HG02588 (cell line): ENCODE measurements at regions not wholly inside any gene's neighbourhood (a gene's known extent, or its start where the extent isn't known, plus 50 kb on each side); places are given as distances from the start of the nearest gene placed in this dataset.
"Not testable (repeated sequence)": the region's sequence is repeated elsewhere in the genome, so short reads cannot be mapped to it uniquely, and the experiment has no call there.

Experiments used
- ATAC-seq: cut with Tn5 transposase; IDR thresholded peaks from one replicate; pipeline ENCODE4 v1.9.1; 2021; ENCODE audit warnings: mild to moderate bottlenecking, moderate library complexity; ENCODE audit not compliant: unreplicated experiment

DNA sequence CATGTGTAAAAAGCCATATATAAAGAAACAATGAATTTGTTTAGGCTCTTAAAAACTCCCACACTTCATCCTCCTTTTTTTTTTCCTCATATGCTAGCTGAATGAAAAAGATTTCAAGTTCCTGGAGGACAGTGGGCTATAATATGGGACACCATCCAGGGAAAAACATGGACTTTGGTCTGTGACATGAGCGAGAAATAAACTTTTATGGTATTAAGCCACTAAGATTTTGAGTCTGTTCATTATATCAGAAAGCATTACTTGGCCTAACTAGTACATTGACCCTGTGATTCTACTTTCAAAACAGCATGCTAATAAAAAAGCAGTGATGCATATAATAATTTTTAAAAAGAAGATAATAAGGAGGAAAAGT is 392.3 kb upstream of the CAMK1G start:
- ATAC-seq = no peak

DNA sequence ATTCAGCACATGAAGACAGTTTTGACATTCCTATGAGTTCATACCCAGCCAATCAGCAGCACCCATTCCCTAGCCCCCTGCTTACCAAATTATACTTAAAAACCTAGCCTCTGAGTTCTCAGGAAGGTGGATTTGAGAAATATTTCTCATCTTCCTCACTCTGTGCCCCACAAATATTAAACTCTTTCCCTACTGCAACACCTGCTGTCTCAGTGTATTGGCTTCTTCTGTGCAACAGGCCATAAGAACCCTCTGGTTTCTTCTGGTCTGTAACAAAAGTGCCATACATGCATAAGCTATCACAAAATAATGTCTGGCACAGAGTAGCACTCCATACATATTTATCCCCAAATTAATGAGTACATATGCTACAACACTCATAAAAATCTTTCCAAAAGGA is 387.4 kb upstream of the CAMK1G start:
- no peak for ATAC-seq

DNA sequence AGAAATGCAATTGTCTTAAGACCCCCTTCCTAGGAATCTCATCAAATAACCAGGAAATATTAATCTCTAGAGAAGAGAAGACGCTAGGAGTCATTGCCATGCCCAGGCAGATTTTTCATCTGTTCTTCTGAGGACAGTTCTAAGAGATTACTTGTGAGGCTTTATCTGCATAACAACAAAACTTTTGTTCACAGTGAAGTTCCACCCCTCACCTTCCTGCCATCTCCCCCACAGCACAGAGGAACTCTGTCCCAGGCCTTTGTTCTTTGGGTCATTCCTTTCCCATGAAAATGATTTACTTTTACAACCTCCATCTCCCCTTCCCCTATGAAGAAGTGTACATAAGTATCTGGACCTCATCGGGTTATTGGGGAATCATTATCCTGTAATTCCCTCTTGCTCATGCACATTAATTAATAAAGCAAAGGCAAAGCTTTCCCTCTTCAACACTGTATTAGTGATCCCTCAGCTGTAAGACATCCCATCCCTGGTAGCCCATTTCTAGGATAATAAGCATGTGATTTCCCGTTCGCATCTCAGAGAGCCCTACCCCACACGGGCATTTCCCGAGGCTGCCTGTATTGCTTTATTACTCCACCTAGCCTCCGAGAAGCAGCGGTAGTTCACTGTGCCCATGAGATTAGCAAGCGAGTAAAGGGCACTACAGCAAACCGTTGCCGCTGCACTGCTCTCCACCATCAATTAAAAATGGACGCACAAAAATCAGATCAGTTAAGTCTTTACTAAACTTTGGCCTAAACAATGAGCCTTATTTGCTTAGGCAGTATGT is 384.4 kb upstream of the CAMK1G start:
- no peak for ATAC-seq

DNA sequence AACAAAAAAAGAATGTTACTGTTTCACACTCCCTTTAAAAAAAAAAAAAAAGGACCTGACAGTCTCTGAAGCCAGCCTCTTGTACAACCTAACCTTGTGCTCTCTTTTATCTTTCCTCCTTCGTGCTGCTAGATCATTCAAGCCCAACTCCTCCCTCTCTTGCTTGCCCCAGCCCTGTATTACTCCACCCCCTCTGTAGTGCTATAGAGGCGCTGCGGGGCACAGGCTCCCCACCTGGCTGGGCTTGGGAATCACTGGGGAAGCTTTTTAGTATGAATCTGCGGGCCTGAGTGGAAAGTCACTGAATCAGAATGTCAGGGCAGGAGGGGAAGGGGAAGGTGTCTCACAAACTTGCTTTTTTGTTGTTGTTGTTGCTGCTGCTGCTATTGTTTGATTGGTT is 383.7 kb upstream of the CAMK1G start:
- ATAC-seq = no peak

DNA sequence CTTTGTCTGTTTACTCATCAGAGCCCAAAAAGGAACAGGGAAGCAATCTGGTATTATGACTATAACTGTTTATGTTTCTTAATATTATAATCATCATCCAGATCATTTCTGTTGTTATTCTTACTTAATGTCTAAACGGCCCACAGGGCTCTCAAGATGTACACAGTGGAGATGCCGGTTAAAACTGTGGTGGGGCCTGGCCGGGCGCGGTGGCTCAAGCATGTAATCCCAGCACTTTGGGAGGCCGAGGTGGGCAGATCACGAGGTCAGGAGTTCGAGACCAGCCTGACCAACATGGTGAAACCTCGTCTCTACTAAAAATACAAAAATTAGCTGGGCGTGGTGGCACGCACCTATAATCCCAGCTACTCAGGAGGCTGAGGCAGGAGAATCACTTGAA is 381.2 kb upstream of the CAMK1G start:
- not testable (repeated sequence) for ATAC-seq

DNA sequence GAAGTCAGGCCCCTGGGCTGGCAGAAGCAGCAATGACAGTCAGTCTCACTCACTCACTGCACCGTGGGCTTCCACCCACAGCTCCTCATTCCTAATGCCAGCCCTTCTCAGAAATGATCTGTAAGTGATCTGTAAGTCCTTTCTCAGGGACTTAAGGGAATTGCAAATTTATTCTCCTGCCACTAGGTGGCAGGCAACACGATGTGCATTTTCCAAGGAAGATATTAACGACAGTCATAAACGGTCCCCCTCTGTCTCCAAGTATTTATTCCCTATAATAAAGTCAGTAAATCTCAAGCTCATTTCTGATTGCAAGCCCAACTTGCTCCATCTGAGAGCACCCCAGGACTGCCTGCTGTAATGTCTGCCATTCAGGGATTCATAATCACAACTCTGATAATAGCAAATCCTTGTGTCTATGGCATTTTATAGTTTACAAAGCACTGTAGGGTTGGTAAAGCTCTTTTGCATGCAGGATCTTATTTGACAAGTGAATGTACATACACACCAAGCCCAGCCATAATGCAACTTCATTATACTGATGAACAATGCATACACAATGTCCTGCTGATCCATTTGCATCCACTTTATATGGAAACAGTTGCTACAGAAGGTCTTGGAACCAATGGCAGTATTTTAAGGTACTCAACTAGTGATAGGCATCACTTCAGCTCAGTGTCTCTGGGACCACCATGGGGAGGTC is 380.5 kb upstream of the CAMK1G start:
- no peak for ATAC-seq

DNA sequence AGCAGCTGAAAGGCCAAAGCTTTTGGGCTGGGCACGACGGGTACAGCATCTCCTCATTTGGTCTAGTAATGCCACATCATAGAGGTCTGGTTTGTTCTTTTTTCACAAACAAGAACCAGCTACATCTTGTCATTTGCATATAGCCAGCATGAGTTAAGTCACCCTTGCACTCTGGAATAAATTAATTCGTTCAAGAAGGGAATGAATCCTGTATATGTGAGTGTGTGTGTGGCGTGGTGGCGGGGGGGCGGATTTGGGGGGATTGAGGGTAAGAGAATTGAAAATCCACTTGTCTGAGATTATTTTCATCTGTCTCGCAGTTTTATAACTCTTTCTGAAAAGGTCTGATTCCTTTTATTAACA is 380.0 kb upstream of the CAMK1G start:
- ATAC-seq = no peak

DNA sequence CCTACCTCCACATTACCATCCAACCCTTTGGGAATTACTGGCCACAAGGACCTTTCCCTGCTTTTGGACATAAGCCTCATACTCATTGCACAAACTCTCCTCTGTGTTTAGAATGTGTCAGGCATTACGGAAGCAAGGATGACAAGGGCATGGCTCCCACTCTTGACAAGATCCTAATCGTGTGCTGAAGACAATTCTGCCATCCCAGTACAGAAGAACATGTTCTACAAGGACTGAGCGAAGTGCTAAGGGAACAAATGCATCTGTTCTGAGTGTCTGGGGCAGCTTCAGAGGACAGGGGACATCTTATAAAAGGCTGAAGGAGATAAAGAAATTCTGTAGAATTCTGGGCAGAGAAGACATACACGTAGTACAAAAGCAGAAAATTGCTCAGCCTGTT is 378.5 kb upstream of the CAMK1G start:
- ATAC-seq = no peak

DNA sequence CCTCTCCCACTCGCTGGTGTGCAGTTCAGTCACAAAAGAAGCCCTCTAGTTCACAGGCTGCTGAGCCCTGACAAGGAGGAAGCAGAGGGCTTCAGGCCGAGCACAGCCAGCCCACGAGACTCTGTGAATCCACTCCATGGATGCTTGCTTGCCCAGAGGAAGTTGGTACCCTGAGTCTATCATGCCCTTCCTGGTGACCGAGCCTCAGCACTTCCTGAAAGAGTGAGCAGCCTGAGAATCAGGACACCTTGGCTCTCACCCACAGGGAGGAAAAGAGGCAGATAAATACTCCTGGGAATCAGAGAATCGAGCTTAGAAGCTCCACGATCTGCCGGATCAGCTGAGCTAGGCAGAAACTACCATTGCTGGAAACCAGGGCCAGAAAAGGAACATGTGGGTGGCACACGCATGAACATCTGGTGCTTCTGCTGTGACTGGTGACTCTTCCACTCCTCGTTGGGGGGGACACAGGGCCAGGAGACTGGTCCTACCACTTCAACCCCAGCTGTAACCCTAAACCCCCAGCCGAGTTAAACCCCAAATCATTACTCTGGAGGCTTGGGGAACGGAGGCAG is 376.3 kb upstream of the CAMK1G start:
- ATAC-seq = peak; percentile 44

DNA sequence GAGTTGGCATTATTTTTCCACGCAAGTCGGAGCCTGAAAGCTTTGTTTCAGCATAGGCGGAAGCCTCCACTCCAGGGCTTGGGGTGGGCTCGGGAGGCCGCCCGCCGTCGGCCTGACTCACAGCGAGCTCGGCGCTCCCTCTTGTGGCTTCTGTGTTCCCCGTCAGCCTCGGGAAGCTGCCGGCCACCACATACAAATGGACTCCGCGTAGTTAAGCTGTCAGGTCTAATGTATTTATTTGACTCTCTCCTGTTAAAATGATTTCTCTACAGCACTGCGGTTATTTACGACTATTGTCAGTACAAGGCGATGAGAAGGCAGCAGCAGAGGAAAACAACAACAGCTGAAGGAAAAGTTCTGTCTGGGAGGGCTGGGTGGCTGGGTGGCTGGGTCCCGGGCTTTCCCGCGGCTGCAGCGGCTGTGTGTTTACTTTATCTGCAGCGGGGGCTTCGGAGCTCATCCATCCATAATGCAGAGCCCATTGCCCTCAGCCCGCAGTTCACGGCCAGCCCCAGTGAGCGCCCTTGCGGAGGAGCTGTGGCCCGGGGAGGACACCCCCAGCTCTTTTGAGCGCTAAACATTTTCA is 375.7 kb upstream of the CAMK1G start:
- ATAC-seq = peak; percentile 85

DNA sequence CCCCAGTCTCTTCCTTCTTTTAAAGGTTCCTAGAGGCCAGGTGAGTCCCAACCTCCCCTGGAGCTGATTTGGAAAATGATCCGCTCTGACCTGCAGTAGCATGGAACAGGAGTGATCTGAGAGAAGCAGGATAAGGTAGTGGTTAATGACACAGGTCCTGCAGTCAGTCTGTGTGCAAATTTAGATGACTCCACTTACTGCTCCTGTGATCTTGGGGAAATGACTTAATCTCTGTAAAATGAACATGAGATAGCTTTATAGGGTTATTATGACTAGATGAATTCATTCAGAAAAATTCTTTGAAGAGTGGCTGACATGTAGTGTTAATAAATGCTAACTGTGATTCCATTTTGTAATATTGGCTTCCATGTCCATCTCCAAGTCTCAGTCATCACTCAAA is 374.9 kb upstream of the CAMK1G start:
- no peak for ATAC-seq

DNA sequence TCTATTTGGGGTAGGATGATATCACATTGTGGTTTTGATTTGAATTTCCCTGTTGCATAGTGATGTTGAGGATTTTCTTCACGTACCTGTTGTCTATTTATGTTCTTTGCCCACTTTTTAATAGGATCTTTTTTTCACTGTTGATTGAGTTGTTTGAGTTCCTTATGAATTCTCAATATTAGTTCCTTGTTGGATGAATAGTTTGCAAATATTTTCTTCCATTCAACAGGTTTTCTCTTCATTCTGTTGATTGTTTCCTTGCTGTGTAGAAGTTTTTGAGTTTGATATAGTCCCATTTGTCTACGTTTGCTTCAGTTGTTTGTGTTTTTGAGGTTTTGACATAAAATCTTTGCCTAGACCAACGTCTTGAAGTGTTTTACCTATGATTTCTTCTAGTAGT is 369.5 kb upstream of the CAMK1G start:
- no peak for ATAC-seq

DNA sequence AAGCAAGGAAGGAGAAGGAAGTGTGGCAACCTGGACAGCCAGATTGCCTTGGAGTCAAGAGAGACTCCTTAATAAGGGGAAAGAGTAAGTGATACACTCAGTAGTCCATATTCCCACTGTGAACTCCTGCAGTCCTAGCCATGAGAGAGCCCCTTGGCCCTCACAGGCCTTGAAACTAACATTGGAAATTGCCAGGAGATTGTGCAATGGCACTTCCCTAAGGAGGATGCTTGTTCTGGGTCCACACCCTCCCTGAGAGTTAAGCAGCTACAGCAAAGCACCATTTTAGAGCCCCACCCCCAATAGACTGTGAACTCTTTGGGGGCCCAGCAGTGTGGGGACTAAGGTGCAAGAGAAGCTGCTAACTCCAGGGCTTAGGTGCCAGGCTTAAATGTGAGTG is 367.7 kb upstream of the CAMK1G start:
- no peak for ATAC-seq

DNA sequence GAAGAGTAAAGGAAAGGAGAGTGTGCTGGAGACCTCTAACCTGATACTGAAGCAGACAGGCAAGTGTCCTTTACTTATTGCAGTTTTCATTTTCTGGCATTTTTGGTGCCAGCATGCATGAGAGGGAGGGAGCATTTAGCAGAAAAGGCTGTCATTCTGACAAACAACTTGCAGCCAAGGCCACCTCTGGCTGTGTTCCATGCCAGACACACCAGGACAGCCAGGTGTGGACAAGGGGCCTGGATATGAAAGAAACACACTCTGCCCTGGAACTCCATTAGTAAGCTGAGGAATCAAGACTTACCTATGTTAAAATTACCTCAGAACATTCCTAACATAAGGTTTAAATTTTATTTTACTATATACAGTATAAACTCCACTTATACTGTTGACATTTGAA is 365.4 kb upstream of the CAMK1G start:
- ATAC-seq = no peak

DNA sequence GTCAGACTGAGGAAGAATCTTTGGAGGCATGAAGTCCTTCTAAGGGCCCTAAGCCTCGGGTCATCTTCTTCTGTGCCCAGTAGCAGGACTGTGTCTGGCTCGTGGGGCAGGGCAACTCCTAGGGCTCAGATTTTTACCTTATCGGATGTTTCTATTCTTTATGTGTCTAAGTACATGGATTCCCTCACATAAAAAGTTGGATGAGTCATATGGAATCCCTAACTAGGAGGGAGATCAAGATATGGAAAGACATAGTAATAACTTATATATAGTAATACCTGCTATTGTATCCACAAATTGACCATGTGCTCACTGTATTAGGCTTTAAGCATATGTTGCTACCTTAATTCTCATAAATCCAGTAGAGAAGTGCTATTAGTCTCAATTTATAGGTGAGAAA is 364.5 kb upstream of the CAMK1G start:
- no peak for ATAC-seq

DNA sequence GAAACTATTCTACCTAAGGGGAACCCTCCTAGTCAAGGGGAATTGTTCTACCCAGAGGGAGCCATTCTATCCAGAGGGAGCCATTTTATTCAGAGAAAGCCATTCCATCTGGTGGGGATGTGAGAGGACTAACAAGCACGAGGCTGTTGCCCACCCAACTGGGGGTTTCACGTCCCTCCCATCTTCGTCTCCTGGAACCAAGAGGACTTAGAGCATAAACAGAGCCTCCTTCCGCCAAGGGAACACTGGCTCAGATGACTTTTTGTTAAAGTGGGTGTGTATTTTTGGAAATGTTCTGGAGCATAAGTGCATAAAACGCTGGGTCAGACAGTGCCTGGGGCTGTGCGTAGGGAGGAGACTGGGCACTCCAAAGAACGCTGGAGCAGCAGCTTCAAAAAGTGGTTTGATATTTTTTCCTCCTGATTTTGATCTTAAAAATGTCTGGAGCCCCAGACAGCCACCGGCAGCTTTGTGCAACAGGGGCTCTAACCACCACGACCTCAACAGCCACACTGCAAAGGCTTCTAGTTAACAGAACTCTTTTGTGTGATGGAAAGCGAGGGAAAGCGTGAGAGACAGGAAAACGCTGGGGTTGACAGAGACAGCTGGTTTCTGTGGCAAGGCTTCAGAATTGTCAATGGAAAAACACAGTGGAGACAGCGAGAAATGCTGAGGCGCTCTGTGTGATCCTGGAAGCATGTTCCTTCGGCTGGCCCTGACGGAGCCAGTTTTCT is 363.6 kb upstream of the CAMK1G start:
- no peak for ATAC-seq

DNA sequence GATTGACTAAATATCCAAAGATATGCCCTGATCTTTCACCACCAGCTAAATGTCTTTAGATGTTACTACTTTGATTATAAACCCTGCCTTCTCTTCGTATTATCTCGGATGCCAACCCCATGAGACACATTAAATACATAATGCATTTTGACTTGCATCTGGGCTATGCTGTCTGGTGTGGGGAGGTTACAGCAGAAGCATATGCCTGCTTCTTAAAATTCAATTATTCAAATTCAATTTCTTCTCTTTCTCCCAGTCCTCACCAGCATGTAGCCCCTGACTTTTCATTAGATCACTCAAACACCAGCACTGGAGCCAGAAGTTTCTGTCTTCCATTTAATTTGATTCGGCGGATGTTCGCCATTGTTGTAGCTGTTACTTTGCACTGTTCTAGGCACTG is 360.7 kb upstream of the CAMK1G start:
- ATAC-seq = no peak

DNA sequence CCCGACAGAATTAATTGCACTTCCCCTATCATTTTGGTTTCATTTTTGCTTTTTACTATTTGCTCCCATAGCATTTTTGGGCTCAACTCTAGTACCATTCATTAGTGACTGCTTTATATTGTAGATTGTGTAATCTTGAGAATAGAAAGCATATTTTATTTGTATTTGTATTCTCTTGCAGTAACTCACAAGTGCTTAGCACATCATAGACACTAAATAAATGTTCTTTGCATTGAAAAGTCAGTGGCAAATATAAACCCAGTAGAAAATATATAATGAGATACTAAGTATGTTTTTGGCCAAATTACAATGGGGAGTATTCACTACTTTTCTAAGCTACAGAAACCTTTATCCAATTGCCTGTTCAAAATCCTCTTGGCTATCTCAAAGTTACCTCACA is 359.7 kb upstream of the CAMK1G start:
- ATAC-seq = no peak

DNA sequence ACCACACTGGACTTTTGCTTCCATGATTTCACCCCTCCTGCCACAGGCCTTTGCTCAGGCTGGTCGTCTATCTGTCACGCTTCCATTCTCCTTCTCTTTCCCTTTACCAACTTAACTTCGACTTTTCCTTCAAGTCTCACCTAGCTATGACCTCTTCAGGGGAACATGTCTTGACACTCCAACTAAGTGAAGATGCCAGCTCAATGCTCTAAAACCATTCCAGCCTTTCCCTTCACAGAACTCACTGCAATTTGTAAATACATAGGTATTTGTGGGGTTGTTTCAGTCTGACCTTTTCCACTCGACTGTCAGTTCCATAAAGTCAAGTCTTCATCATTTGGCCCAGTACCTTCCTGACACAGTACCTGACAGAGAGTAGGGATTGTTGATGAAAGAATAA is 358.6 kb upstream of the CAMK1G start:
- no peak for ATAC-seq

DNA sequence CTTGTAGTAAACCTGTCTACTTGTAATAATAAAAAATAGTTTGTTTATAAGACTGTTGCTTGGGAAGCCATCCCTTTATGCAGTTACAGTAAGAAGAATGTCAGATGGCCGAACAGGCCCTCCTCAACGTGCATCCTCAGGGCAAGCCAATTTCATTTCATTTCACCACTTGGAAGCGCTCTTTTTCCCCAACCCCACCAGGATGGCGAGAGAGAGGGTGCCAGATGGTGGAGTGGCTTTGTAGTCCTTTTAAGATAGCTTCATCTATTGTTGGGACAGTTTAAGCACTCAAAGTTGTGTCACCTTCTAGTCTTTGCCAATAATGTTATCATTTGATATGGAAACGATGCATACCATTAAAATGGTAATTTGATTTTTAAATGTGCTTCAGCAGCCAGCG is 356.3 kb upstream of the CAMK1G start:
- no peak for ATAC-seq

DNA sequence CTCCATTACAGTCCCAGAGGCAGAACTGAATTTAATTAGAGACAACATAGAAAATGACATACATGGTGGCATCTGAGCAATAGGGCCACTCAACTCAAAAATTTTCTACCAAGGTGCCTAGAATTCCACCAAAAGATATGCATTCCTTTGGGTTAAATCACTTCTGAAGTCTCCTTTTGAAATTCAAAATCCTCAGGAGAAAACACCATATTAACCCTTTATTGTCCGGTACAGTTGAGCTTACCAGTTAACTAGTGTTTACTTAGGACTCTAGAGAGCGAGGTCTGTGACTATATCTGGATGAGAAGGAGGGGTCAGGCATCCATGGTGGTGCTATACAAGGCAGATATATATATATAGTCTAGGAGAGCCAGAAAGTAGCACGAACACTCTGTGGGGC is 355.6 kb upstream of the CAMK1G start:
- ATAC-seq = no peak
